ENCODE measurements at regions not wholly inside any gene's neighbourhood (a gene's known extent, or its start where the extent isn't known, plus 50 kb on each side); places are given as distances from the start of the nearest gene placed in this dataset.

DNA sequence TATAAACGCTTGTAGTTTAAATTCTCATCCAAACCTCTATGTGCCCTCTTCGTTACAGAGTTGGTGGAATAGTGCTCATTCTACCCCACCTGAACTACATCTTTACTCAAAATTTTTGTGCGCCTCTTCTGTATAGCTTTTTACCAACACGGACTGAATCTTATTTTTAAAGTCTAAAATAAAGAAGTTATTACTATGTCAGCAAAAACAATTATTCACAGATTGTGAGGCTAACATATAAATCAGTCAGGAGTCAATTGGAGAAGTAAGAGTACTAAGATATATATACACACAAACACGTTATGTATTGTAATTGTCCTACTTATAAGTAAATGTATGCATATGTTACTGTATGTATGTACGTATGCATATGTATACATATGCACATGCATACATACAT is 274.9 kb upstream of the ADGRL4 start:
- intact Hi-C loops (cut with micrococcal nuclease; ENCODE audit: unreplicated experiment) = no loop called here
- Mint-ChIP-seq H3K9me3 (ENCODE audit: low read depth, unreplicated experiment) (no peaks in the 10 kb centered on the region), H3K27me3 (ENCODE audit: unreplicated experiment) (no peaks in the 10 kb centered on the region), H3K4me1 (ENCODE audit: low read depth, unreplicated experiment) (no peaks in the 10 kb centered on the region), H3K27ac (ENCODE audit: unreplicated experiment) (no peak overlapping the region), H3K36me3 (ENCODE audit: insufficient read depth, unreplicated experiment) (no peaks in the 10 kb centered on the region), H3K4me3 (ENCODE audit: low read depth, unreplicated experiment) (no peak overlapping the region)
- BruUV-seq (replicated peaks) = no TSS peak
- no peak for DNase-seq
- CTCF ChIA-PET = no interaction called here
- TF ChIP-seq, protein P1, sequence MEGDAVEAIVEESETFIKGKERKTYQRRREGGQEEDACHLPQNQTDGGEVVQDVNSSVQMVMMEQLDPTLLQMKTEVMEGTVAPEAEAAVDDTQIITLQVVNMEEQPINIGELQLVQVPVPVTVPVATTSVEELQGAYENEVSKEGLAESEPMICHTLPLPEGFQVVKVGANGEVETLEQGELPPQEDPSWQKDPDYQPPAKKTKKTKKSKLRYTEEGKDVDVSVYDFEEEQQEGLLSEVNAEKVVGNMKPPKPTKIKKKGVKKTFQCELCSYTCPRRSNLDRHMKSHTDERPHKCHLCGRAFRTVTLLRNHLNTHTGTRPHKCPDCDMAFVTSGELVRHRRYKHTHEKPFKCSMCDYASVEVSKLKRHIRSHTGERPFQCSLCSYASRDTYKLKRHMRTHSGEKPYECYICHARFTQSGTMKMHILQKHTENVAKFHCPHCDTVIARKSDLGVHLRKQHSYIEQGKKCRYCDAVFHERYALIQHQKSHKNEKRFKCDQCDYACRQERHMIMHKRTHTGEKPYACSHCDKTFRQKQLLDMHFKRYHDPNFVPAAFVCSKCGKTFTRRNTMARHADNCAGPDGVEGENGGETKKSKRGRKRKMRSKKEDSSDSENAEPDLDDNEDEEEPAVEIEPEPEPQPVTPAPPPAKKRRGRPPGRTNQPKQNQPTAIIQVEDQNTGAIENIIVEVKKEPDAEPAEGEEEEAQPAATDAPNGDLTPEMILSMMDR (IDR thresholded peaks at IDR 0.05; ENCODE audit: unreplicated experiment) = no peak

- H3K27ac Mint-ChIP-seq (ENCODE audit: unreplicated experiment) = no peak overlapping the region
- BruUV-seq (replicated peaks) = no TSS peak
- DNase-seq = no peak
- CTCF ChIA-PET = no interaction called here
- H3K4me1 Mint-ChIP-seq (ENCODE audit: low read depth, unreplicated experiment) = no peaks in the 10 kb centered on the region
- H3K4me3 Mint-ChIP-seq (ENCODE audit: low read depth, unreplicated experiment) = no peak overlapping the region
- TF ChIP-seq, protein P1 (IDR thresholded peaks at IDR 0.05; ENCODE audit: unreplicated experiment) = no peak
- H3K27me3 Mint-ChIP-seq (ENCODE audit: unreplicated experiment) = no peaks in the 10 kb centered on the region
- peaks cover 3% of the 10 kb centered on the region for H3K9me3 Mint-ChIP-seq (ENCODE audit: low read depth, unreplicated experiment)
- intact Hi-C loops (cut with micrococcal nuclease; ENCODE audit: unreplicated experiment) = no loop called here
- no peaks in the 10 kb centered on the region for H3K36me3 Mint-ChIP-seq (ENCODE audit: insufficient read depth, unreplicated experiment)
These were observed 265.2 kb upstream of the ADGRL4 start for GRCh38 chr1:79271759-79272158.

- H3K4me1 Mint-ChIP-seq (ENCODE audit: low read depth, unreplicated experiment) = peaks cover 9% of the 10 kb centered on the region
- intact Hi-C loops (cut with micrococcal nuclease; ENCODE audit: unreplicated experiment) = loop anchor here (5.0 kb wide), 2 partner anchors 212 to 232 kb away; no protein-coding TSS in a partner anchor
- DNase-seq = no peak
- no peak overlapping the region for H3K4me3 Mint-ChIP-seq (ENCODE audit: low read depth, unreplicated experiment)
- no peaks in the 10 kb centered on the region for H3K9me3 Mint-ChIP-seq (ENCODE audit: low read depth, unreplicated experiment)
- CTCF ChIA-PET = interaction anchor here (0.7 kb wide), 1 partner anchor 524 kb away, joined by 4 read pairs; no protein-coding TSS in a partner anchor
- H3K36me3 Mint-ChIP-seq (ENCODE audit: insufficient read depth, unreplicated experiment) = no peaks in the 10 kb centered on the region
- BruUV-seq (replicated peaks) = no TSS peak
- TF ChIP-seq, protein P1 (IDR thresholded peaks at IDR 0.05; ENCODE audit: unreplicated experiment) = no peak
- no peaks in the 10 kb centered on the region for H3K27me3 Mint-ChIP-seq (ENCODE audit: unreplicated experiment)
- no peak overlapping the region for H3K27ac Mint-ChIP-seq (ENCODE audit: unreplicated experiment)
These were observed 258.7 kb upstream of the ADGRL4 start for GRCh38 chr1:79264975-79265818.

GRCh38 chr1:79264285-79264684 is 257.8 kb upstream of the ADGRL4 start:
- TF ChIP-seq, protein P1 (IDR thresholded peaks at IDR 0.05; ENCODE audit: unreplicated experiment) = no peak
- Mint-ChIP-seq H3K27me3 (ENCODE audit: unreplicated experiment) (no peaks in the 10 kb centered on the region), H3K4me1 (ENCODE audit: low read depth, unreplicated experiment) (peaks cover 9% of the 10 kb centered on the region), H3K27ac (ENCODE audit: unreplicated experiment) (no peak overlapping the region), H3K36me3 (ENCODE audit: insufficient read depth, unreplicated experiment) (no peaks in the 10 kb centered on the region), H3K4me3 (ENCODE audit: low read depth, unreplicated experiment) (no peak overlapping the region), H3K9me3 (ENCODE audit: low read depth, unreplicated experiment) (no peaks in the 10 kb centered on the region)
- intact Hi-C loops (cut with micrococcal nuclease; ENCODE audit: unreplicated experiment) = loop anchor here (5.0 kb wide), 2 partner anchors 213 to 233 kb away; no protein-coding TSS in a partner anchor
- CTCF ChIA-PET = no interaction called here
- DNase-seq = no peak
- no TSS peak for BruUV-seq (replicated peaks)
